B cell (primary cell): ENCODE measurements at regions not wholly inside any gene's neighbourhood (a gene's known extent, or its start where the extent isn't known, plus 50 kb on each side); places are given as distances from the start of the nearest gene placed in this dataset.

Experiments used
- ATAC-seq: fragments of 200-7000 bp; cut with Tn5 transposase; one replicate; pipeline ENCODE4 v1.10.0; 2021; ENCODE audit warnings: low read depth, mild to moderate bottlenecking, moderate number of reproducible peaks, moderate library complexity
- CTCF ChIA-PET: fragments of 350-600 bp; sonication (Branson Sonifier 250); formaldehyde crosslinking; loops from one replicate; lab custom pipeline; 2021; ENCODE audit warnings: antibody characterized with exemption, inconsistent platforms; lab: Charles Lee
- POLR2A ChIA-PET: fragments of 350-600 bp; sonication (Branson Sonifier 250); formaldehyde crosslinking; loops from one replicate; lab custom pipeline; 2021; ENCODE audit warnings: antibody characterized with exemption; lab: Charles Lee
- DNase-seq: peaks from one replicate; pipeline ENCODE4 v3.0.0; 2013
- H2AFZ ChIP-seq: 2 replicates; pipeline ENCODE4 v1.6.1; 2012; ENCODE audit warnings: mild to moderate bottlenecking, low read depth, low read length; ENCODE audit not compliant: insufficient read depth, poor library complexity, severe bottlenecking
- H3K27ac ChIP-seq, 2 donors: 1 replicate in 1 of 2; 2 replicates in 1 of 2; pipeline ENCODE4 v1.5.1; 2012 to 2013; ENCODE audit warnings: low read length in 2 of 2, mild to moderate bottlenecking in 2 of 2, moderate library complexity in 1 of 2
- H3K27me3 ChIP-seq, 4 experiments: fragments of 200-600 bp in 1 of 4; sonication (generic) in 1 of 4; replicated peaks in 1 of 4; 1 replicate in 2 of 4; 2 replicates in 2 of 4; pipeline versions ENCODE4 v1.6.1 to v1.7.0; 2013 to 2016; ENCODE audit warnings: low read length in 3 of 4, mild to moderate bottlenecking in 2 of 4, mixed read lengths in 1 of 4, moderate library complexity in 1 of 4; ENCODE audit not compliant: insufficient read depth in 4 of 4, control insufficient read depth in 3 of 4; ENCODE audit errors: control extremely low read depth in 1 of 4
- H3K36me3 ChIP-seq, 2 experiments: replicated peaks in 1 of 2; 1 replicate in 1 of 2; 2 replicates in 1 of 2; pipeline versions ENCODE4 v1.6.1 to v1.7.1; 2013; ENCODE audit warnings: low read length in 1 of 2; ENCODE audit not compliant: insufficient read depth in 2 of 2, control insufficient read depth in 1 of 2; ENCODE audit errors: control extremely low read depth in 1 of 2, extremely low read depth in 1 of 2
- H3K4me1 ChIP-seq, 2 donors: fragments of 200-600 bp in 1 of 2; sonication (generic) in 1 of 2; 1 replicate in 1 of 2; 2 replicates in 1 of 2; pipeline versions ENCODE4 v1.5.1 to v1.6.1; 2013 to 2017; ENCODE audit warnings: low read length in 2 of 2; ENCODE audit not compliant: control insufficient read depth in 2 of 2, insufficient read depth in 2 of 2
- H3K4me2 ChIP-seq: replicated peaks from 2 replicates; pipeline ENCODE3; 2012; ENCODE audit warnings: mild to moderate bottlenecking, low read depth, low read length; ENCODE audit not compliant: poor library complexity, severe bottlenecking
- H3K4me3 ChIP-seq, 5 experiments: fragments of 200-600 bp in 1 of 5; sonication (generic) in 1 of 5; 1 replicate in 3 of 5; 2 replicates in 2 of 5; pipeline versions ENCODE4 v1.5.1 to v1.7.0; 2011 to 2016; ENCODE audit warnings: low read length in 4 of 5, mild to moderate bottlenecking in 4 of 5, low read depth in 2 of 5, control low read depth in 1 of 5, moderate library complexity in 1 of 5; ENCODE audit not compliant: insufficient read depth in 1 of 5; ENCODE audit errors: control extremely low read depth in 1 of 5, extremely low read depth in 1 of 5
- H3K79me2 ChIP-seq: fragments of 200-600 bp; sonication (generic); one replicate; pipeline ENCODE4 v1.6.0; 2016; ENCODE audit warnings: low read length; ENCODE audit not compliant: control insufficient read depth, insufficient read depth
- H3K9ac ChIP-seq: fragments of 200-600 bp; sonication (generic); 2 replicates; pipeline ENCODE4 v1.6.1; 2017; ENCODE audit warnings: mild to moderate bottlenecking, low read length, moderate library complexity
- H3K9me3 ChIP-seq, 3 donors: one replicate each; pipeline versions ENCODE4 v1.6.1 to v1.7.1; 2013; ENCODE audit warnings: low read length in 2 of 3; ENCODE audit not compliant: control insufficient read depth in 2 of 3, insufficient read depth in 1 of 3; ENCODE audit errors: control extremely low read depth in 1 of 3
- H4K20me1 ChIP-seq: 2 replicates; pipeline ENCODE4 v1.6.0; 2012; ENCODE audit warnings: mild to moderate bottlenecking, low read length; ENCODE audit not compliant: insufficient read depth, control insufficient read depth, poor library complexity, severe bottlenecking
- H3K27ac Mint-ChIP-seq: one replicate; pipeline ENCODE4 v1.8.0; 2021; ENCODE audit warnings: mixed read lengths
- H3K27me3 Mint-ChIP-seq: one replicate; pipeline ENCODE4 v1.8.0; 2021; ENCODE audit warnings: mixed read lengths
- H3K4me1 Mint-ChIP-seq: one replicate; pipeline ENCODE4 v1.8.0; 2021; ENCODE audit warnings: mixed read lengths
- H3K4me3 Mint-ChIP-seq: one replicate; pipeline ENCODE4 v1.8.0; 2021; ENCODE audit warnings: mixed read lengths
- H3K9me3 Mint-ChIP-seq: one replicate; pipeline ENCODE4 v1.8.0; 2022; ENCODE audit warnings: mixed read lengths; ENCODE audit not compliant: insufficient read depth
- EZH2 ChIP-seq: IDR thresholded peaks from 2 replicates; pipeline ENCODE4 v1.6.1; 2012; ENCODE audit warnings: borderline replicate concordance, low read depth, mild to moderate bottlenecking, moderate library complexity, low read length; ENCODE audit not compliant: insufficient read depth, poor library complexity, severe bottlenecking
- WGBS: methylation state at CpG from one replicate; pipeline ENCODE4 v1.1.5; 2013; ENCODE audit warnings: missing lambda C conversion rate; ENCODE audit not compliant: insufficient coverage; 5-methylcytosine and 5-hydroxymethylcytosine counted together
- intact Hi-C: fragments of 100-400 bp; cut with micrococcal nuclease; formaldehyde crosslinking; loops from one replicate; pipeline ENCODE4 v1.10.0; 2022
- TF ChIP-seq, protein P1 (sequence below): fragments of 200-600 bp; IDR thresholded peaks from one replicate; pipeline ENCODE4 v1.8.0; 2022; ENCODE audit warnings: antibody characterized with exemption, mild to moderate bottlenecking

- Mint-ChIP-seq H3K27ac (no peak overlapping the region), H3K27me3 (peaks cover 18% of the 10 kb centered on the region), H3K4me1 (no peaks in the 10 kb centered on the region), H3K9me3 (no peaks in the 10 kb centered on the region), H3K4me3 (no peak overlapping the region)
- Histone ChIP-seq H3K9me3 (no peaks in the 10 kb centered on the region), H3K27me3 (no peaks in the 10 kb centered on the region), H3K79me2 (no peaks in the 10 kb centered on the region), H2AFZ (no peak overlapping the region), H3K36me3 (no peaks in the 10 kb centered on the region), H3K9ac (no peak overlapping the region), H3K27ac (no peak overlapping the region), H4K20me1 (no peaks in the 10 kb centered on the region), H3K4me3 (no peak overlapping the region), H3K4me1 (no peaks in the 10 kb centered on the region), H3K4me2 (no peak overlapping the region)
- ChIA-PET POLR2A (no interaction called here), CTCF (no interaction called here)
- TF ChIP-seq EZH2 = no peak
- TF ChIP-seq, protein P1, sequence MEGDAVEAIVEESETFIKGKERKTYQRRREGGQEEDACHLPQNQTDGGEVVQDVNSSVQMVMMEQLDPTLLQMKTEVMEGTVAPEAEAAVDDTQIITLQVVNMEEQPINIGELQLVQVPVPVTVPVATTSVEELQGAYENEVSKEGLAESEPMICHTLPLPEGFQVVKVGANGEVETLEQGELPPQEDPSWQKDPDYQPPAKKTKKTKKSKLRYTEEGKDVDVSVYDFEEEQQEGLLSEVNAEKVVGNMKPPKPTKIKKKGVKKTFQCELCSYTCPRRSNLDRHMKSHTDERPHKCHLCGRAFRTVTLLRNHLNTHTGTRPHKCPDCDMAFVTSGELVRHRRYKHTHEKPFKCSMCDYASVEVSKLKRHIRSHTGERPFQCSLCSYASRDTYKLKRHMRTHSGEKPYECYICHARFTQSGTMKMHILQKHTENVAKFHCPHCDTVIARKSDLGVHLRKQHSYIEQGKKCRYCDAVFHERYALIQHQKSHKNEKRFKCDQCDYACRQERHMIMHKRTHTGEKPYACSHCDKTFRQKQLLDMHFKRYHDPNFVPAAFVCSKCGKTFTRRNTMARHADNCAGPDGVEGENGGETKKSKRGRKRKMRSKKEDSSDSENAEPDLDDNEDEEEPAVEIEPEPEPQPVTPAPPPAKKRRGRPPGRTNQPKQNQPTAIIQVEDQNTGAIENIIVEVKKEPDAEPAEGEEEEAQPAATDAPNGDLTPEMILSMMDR = no peak
- intact Hi-C loops = no loop called here
- DNase-seq (no peak), ATAC-seq (no peak)
- 86% methylated on average over 9 of the region's 11 CpGs for WGBS
Measured at GRCh38 chr2:128591861-128592822, 273.5 kb upstream of the HS6ST1 start.

DNA sequence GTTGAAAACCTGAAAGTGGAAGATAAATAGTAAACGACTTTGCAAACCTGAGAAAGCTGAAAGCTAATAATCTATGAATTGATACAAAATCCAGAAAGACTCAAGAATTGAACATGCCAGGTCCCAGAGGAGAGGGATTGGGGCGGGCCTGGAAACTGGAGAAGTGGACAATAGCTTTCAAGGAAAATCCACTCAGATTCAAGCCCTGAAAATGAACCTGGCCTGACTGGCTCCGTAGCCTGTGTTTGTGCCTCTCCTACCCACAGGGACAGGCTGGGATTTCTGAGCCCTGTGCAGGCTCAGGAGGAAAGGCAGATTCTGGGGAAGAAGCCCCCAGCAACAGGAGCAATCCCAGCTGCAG lies 274.8 kb upstream of the HS6ST1 start:
- intact Hi-C loops = no loop called here
- no peaks in the 10 kb centered on the region for H3K9me3 ChIP-seq
- 90% methylated on average over 2 of the region's 3 CpGs for WGBS
- no peaks in the 10 kb centered on the region for H3K4me1 ChIP-seq
- H3K79me2 ChIP-seq = no peaks in the 10 kb centered on the region
- no peak overlapping the region for H2AFZ ChIP-seq
- H3K27me3 Mint-ChIP-seq = peaks cover 18% of the 10 kb centered on the region
- no peaks in the 10 kb centered on the region for H3K36me3 ChIP-seq
- CTCF ChIA-PET = no interaction called here
- no peak for TF ChIP-seq EZH2
- TF ChIP-seq, protein P1 = no peak
- H3K4me3 ChIP-seq = no peak overlapping the region
- H3K4me3 Mint-ChIP-seq = no peak overlapping the region
- no peak overlapping the region for H3K27ac Mint-ChIP-seq
- no peaks in the 10 kb centered on the region for H3K4me1 Mint-ChIP-seq
- no peaks in the 10 kb centered on the region for H3K9me3 Mint-ChIP-seq
- POLR2A ChIA-PET = no interaction called here
- no peaks in the 10 kb centered on the region for H3K27me3 ChIP-seq
- ATAC-seq = no peak
- no peaks in the 10 kb centered on the region for H4K20me1 ChIP-seq
- no peak overlapping the region for H3K4me2 ChIP-seq
- no peak overlapping the region for H3K27ac ChIP-seq
- DNase-seq = no peak
- H3K9ac ChIP-seq = no peak overlapping the region
